ENCODE measurements at regions not wholly inside any gene's neighbourhood (a gene's known extent, or its start where the extent isn't known, plus 50 kb on each side); places are given as distances from the start of the nearest gene placed in this dataset.

- TF ChIP-seq GATA3 (IDR thresholded peaks at IDR 0.05; ENCODE audit: low read depth, low read length) (no peak), GATA2 (IDR thresholded peaks at IDR 0.05; ENCODE audit: low read depth, low read length) (no peak)
These were observed 425.2 kb upstream of the ZNF608 start for GRCh38 chr5:125171641-125172040.

Data from SH-SY5Y (cell line).